GM18868 (cell line): ENCODE measurements at regions not wholly inside any gene's neighbourhood (a gene's known extent, or its start where the extent isn't known, plus 50 kb on each side); places are given as distances from the start of the nearest gene placed in this dataset.
"Not testable (repeated sequence)": the region's sequence is repeated elsewhere in the genome, so short reads cannot be mapped to it uniquely, and the experiment has no call there.

Experiments used
- ATAC-seq: cut with Tn5 transposase; IDR thresholded peaks from one replicate; pipeline ENCODE4 v1.9.1; 2021; ENCODE audit warnings: mild to moderate bottlenecking, moderate library complexity; ENCODE audit not compliant: unreplicated experiment

GRCh38 chr3:177687291-177687690 is 490.0 kb upstream of the TBL1XR1 start:
- ATAC-seq: no peak

GRCh38 chr3:177688152-177688551 is 490.9 kb upstream of the TBL1XR1 start:
- no peak for ATAC-seq

GRCh38 chr3:177689077-177689476 is 491.8 kb upstream of the TBL1XR1 start:
- ATAC-seq: no peak

GRCh38 chr3:177689869-177690268 is 492.6 kb upstream of the TBL1XR1 start:
- ATAC-seq: no peak

- no peak for ATAC-seq
These were observed 493.0 kb upstream of the TBL1XR1 start for GRCh38 chr3:177690306-177690705.

- ATAC-seq: no peak
These were observed 495.2 kb upstream of the TBL1XR1 start for GRCh38 chr3:177692304-177692975.

GRCh38 chr3:177693616-177694264 is 496.5 kb upstream of the TBL1XR1 start:
- ATAC-seq: no peak

- ATAC-seq: no peak
These were observed 497.0 kb upstream of the TBL1XR1 start for GRCh38 chr3:177694316-177694715.

- no peak for ATAC-seq
These were observed 497.7 kb upstream of the TBL1XR1 start for GRCh38 chr3:177694951-177695350.

- no peak for ATAC-seq
These were observed 502.8 kb upstream of the TBL1XR1 start for GRCh38 chr3:177700117-177700516.

GRCh38 chr3:177703788-177704187 is 506.5 kb upstream of the TBL1XR1 start:
- no peak for ATAC-seq

- no peak for ATAC-seq
These were observed 508.9 kb upstream of the TBL1XR1 start for GRCh38 chr3:177705976-177706823.

GRCh38 chr3:177709470-177709869 is 512.2 kb upstream of the TBL1XR1 start:
- not testable (repeated sequence) for ATAC-seq

GRCh38 chr3:177710506-177710905 is 513.2 kb upstream of the TBL1XR1 start:
- no peak for ATAC-seq

GRCh38 chr3:177711637-177712036 is 514.4 kb upstream of the TBL1XR1 start:
- no peak for ATAC-seq

- no peak for ATAC-seq
These were observed 516.9 kb upstream of the TBL1XR1 start for GRCh38 chr3:177713928-177714900.

- no peak for ATAC-seq
These were observed 517.7 kb upstream of the TBL1XR1 start for GRCh38 chr3:177714945-177715344.

- ATAC-seq: no peak
These were observed 518.7 kb upstream of the TBL1XR1 start for GRCh38 chr3:177715980-177716379.

GRCh38 chr3:177720927-177721326 is 523.6 kb upstream of the TBL1XR1 start:
- ATAC-seq: not testable (repeated sequence)
